Frontal cortex (tissue), 3 donors: ENCODE measurements at regions not wholly inside any gene's neighbourhood (a gene's known extent, or its start where the extent isn't known, plus 50 kb on each side); places are given as distances from the start of the nearest gene placed in this dataset.
A peak's percentile ranks its signal among the peaks of the same experiment; 100 is the strongest.

Source experiments
- DNase-seq, 2 donors: peaks; one replicate each; pipeline ENCODE4 v3.0.0; 2012; ENCODE audit warnings: low spot score in 2 of 2
- FAIRE-seq: peaks from 2 replicates; lab custom pipeline; 2012; peaks lifted over from hg19 to GRCh38; lab: Jason Lieb, UNC
- donor health status: control.
- donor health status: control.
- donor health status: control.

GRCh38 chr9:118946669-118947068 is 422.6 kb downstream of the BRINP1 start:
- DNase-seq (no peak), FAIRE-seq (no peak)

- FAIRE-seq (no peak), DNase-seq (no peak)
These were observed 414.4 kb downstream of the BRINP1 start for GRCh38 chr9:118954857-118955256.

GRCh38 chr9:118957585-118957984 is 411.6 kb downstream of the BRINP1 start:
- FAIRE-seq (no peak), DNase-seq (no peak)

- DNase-seq (no peak), FAIRE-seq (no peak)
These were observed 409.9 kb downstream of the BRINP1 start for GRCh38 chr9:118959366-118959765.

- FAIRE-seq (no peak), DNase-seq (peak in 1 of 2 donors; percentile 20)
These were observed 407.4 kb downstream of the BRINP1 start for GRCh38 chr9:118961857-118962256.

- no peak for FAIRE-seq
- DNase-seq, result no peak
These were observed 406.8 kb downstream of the BRINP1 start for GRCh38 chr9:118962426-118962825.

- FAIRE-seq (no peak), DNase-seq (no peak)
These were observed 405.6 kb downstream of the BRINP1 start for GRCh38 chr9:118963674-118964073.

GRCh38 chr9:118967901-118968300 is 401.3 kb downstream of the BRINP1 start:
- FAIRE-seq (no peak), DNase-seq (no peak)

- no peak for FAIRE-seq
- DNase-seq, result no peak
These were observed 393.5 kb downstream of the BRINP1 start for GRCh38 chr9:118975736-118976135.

- FAIRE-seq (no peak), DNase-seq (no peak)
These were observed 393.1 kb downstream of the BRINP1 start for GRCh38 chr9:118976160-118976559.

GRCh38 chr9:118984607-118985006 is 384.6 kb downstream of the BRINP1 start:
- DNase-seq (no peak), FAIRE-seq (no peak)

GRCh38 chr9:118985851-118986250 is 383.4 kb downstream of the BRINP1 start:
- no peak for FAIRE-seq
- no peak for DNase-seq

- FAIRE-seq (no peak), DNase-seq (no peak)
These were observed 382.1 kb downstream of the BRINP1 start for GRCh38 chr9:118987167-118987566.

GRCh38 chr9:118990949-118991348 is 378.3 kb downstream of the BRINP1 start:
- no peak for DNase-seq
- FAIRE-seq, result no peak

- DNase-seq (no peak), FAIRE-seq (no peak)
These were observed 377.6 kb downstream of the BRINP1 start for GRCh38 chr9:118991366-118992285.

- no peak for DNase-seq
- no peak for FAIRE-seq
These were observed 376.1 kb downstream of the BRINP1 start for GRCh38 chr9:118992813-118993794.

GRCh38 chr9:118993965-118994364 is 375.3 kb downstream of the BRINP1 start:
- DNase-seq (no peak), FAIRE-seq (no peak)

GRCh38 chr9:119002491-119002890 is 366.7 kb downstream of the BRINP1 start:
- FAIRE-seq (no peak), DNase-seq (no peak)

- FAIRE-seq, result no peak
- no peak for DNase-seq
These were observed 366.0 kb downstream of the BRINP1 start for GRCh38 chr9:119003201-119003611.

GRCh38 chr9:119003882-119004617 is 365.2 kb downstream of the BRINP1 start:
- FAIRE-seq, result no peak
- DNase-seq, result no peak
